KMS-11 (cell line): ENCODE measurements at regions not wholly inside any gene's neighbourhood (a gene's known extent, or its start where the extent isn't known, plus 50 kb on each side); places are given as distances from the start of the nearest gene placed in this dataset.

ENCODE experiments used
- H2AFZ ChIP-seq: fragments of 200-600 bp; sonication (generic); 2 replicates; pipeline ENCODE4 v1.6.1; 2016; ENCODE audit warnings: antibody characterized with exemption, mixed run types, low read depth
- H3K27ac ChIP-seq: fragments of 200-600 bp; sonication (generic); 2 replicates; pipeline ENCODE4 v1.6.1; 2016; ENCODE audit warnings: mild to moderate bottlenecking, mixed run types
- H3K27me3 ChIP-seq: fragments of 200-600 bp; sonication (generic); 2 replicates; pipeline ENCODE4 v1.6.1; 2017; ENCODE audit warnings: mild to moderate bottlenecking, low read depth, mixed run types, moderate library complexity; ENCODE audit not compliant: insufficient read depth
- H3K36me3 ChIP-seq: fragments of 200-600 bp; sonication (generic); 2 replicates; pipeline ENCODE4 v1.6.1; 2017; ENCODE audit warnings: mild to moderate bottlenecking, mixed run types; ENCODE audit not compliant: insufficient read depth
- H3K4me1 ChIP-seq: fragments of 200-600 bp; sonication (generic); 2 replicates; pipeline ENCODE4 v1.6.1; 2016; ENCODE audit warnings: mild to moderate bottlenecking, low read depth, mixed run types; ENCODE audit not compliant: poor library complexity, severe bottlenecking
- H3K4me2 ChIP-seq: fragments of 200-600 bp; sonication (generic); 2 replicates; pipeline ENCODE4 v1.7.0; 2016; ENCODE audit warnings: mild to moderate bottlenecking, mixed run types
- H3K4me3 ChIP-seq: fragments of 200-600 bp; sonication (generic); IDR thresholded peaks from 2 replicates; pipeline ENCODE4 v1.6.1; 2017; ENCODE audit warnings: low read depth, low read length, mixed read lengths; ENCODE audit not compliant: insufficient read depth
- H3K79me2 ChIP-seq: fragments of 200-600 bp; sonication (generic); 2 replicates; pipeline ENCODE4 v1.6.1; 2016; ENCODE audit warnings: low read depth, mixed run types; ENCODE audit not compliant: insufficient read depth
- H3K9ac ChIP-seq: fragments of 200-600 bp; sonication (generic); 2 replicates; pipeline ENCODE4 v1.6.1; 2016; ENCODE audit warnings: mild to moderate bottlenecking, mixed run types
- H4K20me1 ChIP-seq: fragments of 200-600 bp; sonication (generic); 2 replicates; pipeline ENCODE4 v1.6.1; 2016; ENCODE audit warnings: mild to moderate bottlenecking, mixed run types; ENCODE audit not compliant: insufficient read depth
- TF ChIP-seq, protein P1 (sequence below): fragments of 200-600 bp; sonication (generic); conservative IDR thresholded peaks from 2 replicates; pipeline ENCODE4 v1.6.1; 2017; ENCODE audit warnings: low read depth, mild to moderate bottlenecking, antibody characterized with exemption, low read length, moderate library complexity, mixed read lengths

DNA sequence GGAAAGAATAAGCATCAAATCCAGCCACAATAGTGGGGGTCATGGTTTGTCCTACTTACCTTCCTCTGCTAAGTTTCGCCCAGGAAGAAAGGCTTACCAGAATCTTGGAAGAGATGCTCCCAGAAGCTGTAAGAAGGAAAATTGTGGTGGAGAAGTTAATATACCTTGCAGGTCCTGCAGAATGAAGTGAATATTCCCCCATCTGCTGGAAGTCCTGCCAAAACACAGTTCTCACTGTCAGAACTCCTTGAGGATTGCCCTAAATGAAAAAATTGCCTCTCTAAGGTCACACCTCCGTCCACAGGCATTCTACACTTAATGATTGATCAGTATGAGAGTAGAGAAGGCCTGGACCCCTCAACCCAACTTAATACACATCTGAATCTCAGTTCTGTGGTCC lies 78.4 kb upstream of the RGS21 start:
- Histone ChIP-seq H3K27ac (no peak overlapping the region), H3K4me1 (no peaks in the 10 kb centered on the region), H3K79me2 (no peaks in the 10 kb centered on the region), H3K36me3 (no peaks in the 10 kb centered on the region), H3K27me3 (no peaks in the 10 kb centered on the region), H3K9ac (no peak overlapping the region), H4K20me1 (no peaks in the 10 kb centered on the region), H3K4me3 (no peak overlapping the region), H3K4me2 (no peak overlapping the region), H2AFZ (no peak overlapping the region)
- TF ChIP-seq, protein P1, sequence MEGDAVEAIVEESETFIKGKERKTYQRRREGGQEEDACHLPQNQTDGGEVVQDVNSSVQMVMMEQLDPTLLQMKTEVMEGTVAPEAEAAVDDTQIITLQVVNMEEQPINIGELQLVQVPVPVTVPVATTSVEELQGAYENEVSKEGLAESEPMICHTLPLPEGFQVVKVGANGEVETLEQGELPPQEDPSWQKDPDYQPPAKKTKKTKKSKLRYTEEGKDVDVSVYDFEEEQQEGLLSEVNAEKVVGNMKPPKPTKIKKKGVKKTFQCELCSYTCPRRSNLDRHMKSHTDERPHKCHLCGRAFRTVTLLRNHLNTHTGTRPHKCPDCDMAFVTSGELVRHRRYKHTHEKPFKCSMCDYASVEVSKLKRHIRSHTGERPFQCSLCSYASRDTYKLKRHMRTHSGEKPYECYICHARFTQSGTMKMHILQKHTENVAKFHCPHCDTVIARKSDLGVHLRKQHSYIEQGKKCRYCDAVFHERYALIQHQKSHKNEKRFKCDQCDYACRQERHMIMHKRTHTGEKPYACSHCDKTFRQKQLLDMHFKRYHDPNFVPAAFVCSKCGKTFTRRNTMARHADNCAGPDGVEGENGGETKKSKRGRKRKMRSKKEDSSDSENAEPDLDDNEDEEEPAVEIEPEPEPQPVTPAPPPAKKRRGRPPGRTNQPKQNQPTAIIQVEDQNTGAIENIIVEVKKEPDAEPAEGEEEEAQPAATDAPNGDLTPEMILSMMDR, result no peak

DNA sequence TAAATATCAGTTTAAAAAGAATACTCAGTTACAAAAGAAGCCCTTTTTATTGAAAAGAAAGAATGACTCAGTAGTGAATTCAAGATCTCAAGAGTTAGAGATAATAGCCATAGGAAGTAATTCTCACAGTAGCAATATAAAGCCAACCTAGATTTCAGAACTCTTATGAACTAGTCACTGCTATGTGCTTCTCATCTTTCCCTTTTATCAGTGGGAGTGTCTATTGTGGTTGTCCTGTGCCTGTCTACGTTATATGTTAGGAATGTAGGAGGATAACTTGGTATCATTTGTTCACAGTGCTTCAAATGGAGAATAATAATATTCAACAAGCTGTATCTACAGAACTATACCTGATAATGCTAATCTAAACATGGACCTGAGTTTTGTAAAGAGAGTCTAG lies 73.1 kb upstream of the RGS21 start:
- no peak overlapping the region for H3K4me2 ChIP-seq
- TF ChIP-seq, protein P1, result no peak

DNA sequence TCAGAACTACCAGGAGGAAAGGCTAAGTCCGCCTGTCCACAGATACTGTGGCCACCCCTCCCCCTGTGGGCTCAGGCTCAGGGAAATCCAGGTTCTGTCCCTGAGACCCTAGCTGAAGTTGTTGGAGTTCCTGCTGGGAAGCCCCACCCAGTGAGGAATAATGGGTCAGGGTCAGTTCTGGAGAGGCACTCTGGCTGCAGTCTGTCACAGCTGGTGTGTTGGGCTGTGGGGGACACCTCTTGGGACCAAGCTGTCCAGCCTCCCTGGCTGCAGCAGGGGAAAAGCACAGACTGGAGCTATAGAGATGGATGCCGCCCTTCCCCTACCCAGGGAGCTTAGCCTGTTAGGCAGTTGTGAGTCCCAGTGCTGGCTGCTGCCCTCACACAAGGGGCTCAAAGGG lies 65.1 kb upstream of the RGS21 start:
- Histone ChIP-seq H2AFZ (no peak overlapping the region), H3K4me3 (no peak overlapping the region), H4K20me1 (no peaks in the 10 kb centered on the region), H3K79me2 (no peaks in the 10 kb centered on the region), H3K4me1 (no peaks in the 10 kb centered on the region), H3K4me2 (no peak overlapping the region), H3K36me3 (no peaks in the 10 kb centered on the region), H3K9ac (no peak overlapping the region), H3K27ac (no peak overlapping the region), H3K27me3 (no peaks in the 10 kb centered on the region)
- TF ChIP-seq, protein P1, result no peak

More for the DNA sequence above, 73.1 kb upstream of the RGS21 start:
- H3K79me2 ChIP-seq, result no peaks in the 10 kb centered on the region
- no peaks in the 10 kb centered on the region for H3K4me1 ChIP-seq
- H3K4me3 ChIP-seq, result no peak overlapping the region
- H4K20me1 ChIP-seq, result no peaks in the 10 kb centered on the region
- no peak overlapping the region for H2AFZ ChIP-seq
- H3K9ac ChIP-seq, result no peak overlapping the region
- no peaks in the 10 kb centered on the region for H3K36me3 ChIP-seq
- H3K27me3 ChIP-seq, result no peaks in the 10 kb centered on the region
- H3K27ac ChIP-seq, result no peak overlapping the region

DNA sequence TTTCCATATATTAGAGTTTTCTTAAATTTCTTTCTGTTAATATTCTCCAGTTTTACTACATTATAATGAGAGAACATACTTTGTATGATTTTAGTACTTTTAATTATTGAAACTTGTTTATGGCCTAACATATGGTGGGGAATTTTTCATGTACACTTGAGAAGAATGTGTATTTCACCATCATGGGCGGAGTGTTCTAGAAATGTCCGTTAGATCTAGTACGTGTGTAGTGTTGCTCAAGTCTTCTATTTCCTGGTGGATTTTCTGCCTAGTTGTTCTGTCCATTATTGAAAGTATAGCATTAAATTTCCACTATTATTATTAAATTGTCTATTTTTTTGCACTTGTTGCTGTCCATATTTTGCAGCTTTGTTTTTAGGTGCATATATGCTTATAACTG lies 64.0 kb upstream of the RGS21 start:
- Histone ChIP-seq H3K27ac (no peak overlapping the region), H3K79me2 (no peaks in the 10 kb centered on the region), H3K9ac (no peak overlapping the region), H3K4me2 (no peak overlapping the region), H2AFZ (no peak overlapping the region), H3K4me1 (no peaks in the 10 kb centered on the region), H4K20me1 (no peaks in the 10 kb centered on the region), H3K36me3 (no peaks in the 10 kb centered on the region), H3K4me3 (no peak overlapping the region), H3K27me3 (no peaks in the 10 kb centered on the region)
- TF ChIP-seq, protein P1, result no peak
